H9 (cell line): ENCODE measurements at regions not wholly inside any gene's neighbourhood (a gene's known extent, or its start where the extent isn't known, plus 50 kb on each side); places are given as distances from the start of the nearest gene placed in this dataset.

Experiments
- DNase-seq: peaks from one replicate; pipeline ENCODE4 v3.0.0-alpha.2; 2017
- H2AFZ ChIP-seq: one replicate; pipeline ENCODE4 v1.6.1; 2013; ENCODE audit warnings: mild to moderate bottlenecking, low read length, control low read depth, moderate library complexity
- H2AK5ac ChIP-seq: 2 replicates; pipeline ENCODE4 v1.6.1; 2013; ENCODE audit warnings: low read length, control low read depth, mixed read lengths; ENCODE audit not compliant: insufficient read length
- H2BK120ac ChIP-seq: one replicate; pipeline ENCODE4 v1.6.1; 2013; ENCODE audit warnings: low read depth, mild to moderate bottlenecking, low read length, control low read depth, inconsistent platforms; ENCODE audit not compliant: poor library complexity, severe bottlenecking
- H2BK12ac ChIP-seq: 2 replicates; pipeline ENCODE4 v1.6.1; 2013; ENCODE audit warnings: low read length, control low read depth, mixed read lengths, low read depth; ENCODE audit not compliant: insufficient read length
- H2BK15ac ChIP-seq: 2 replicates; pipeline ENCODE4 v1.6.1; 2013; ENCODE audit warnings: low read depth, low read length, control low read depth
- H2BK20ac ChIP-seq: one replicate; pipeline ENCODE4 v1.6.1; 2013; ENCODE audit warnings: low read depth, mild to moderate bottlenecking, low read length, control low read depth, inconsistent platforms; ENCODE audit not compliant: poor library complexity, severe bottlenecking
- H2BK5ac ChIP-seq: 2 replicates; pipeline ENCODE4 v1.6.1; 2013; ENCODE audit warnings: low read length, control low read depth, mixed read lengths; ENCODE audit not compliant: insufficient read length
- H3K14ac ChIP-seq: 2 replicates; pipeline ENCODE4 v1.6.1; 2013; ENCODE audit warnings: low read length, control low read depth; ENCODE audit not compliant: insufficient read depth
- H3K18ac ChIP-seq: 2 replicates; pipeline ENCODE4 v1.6.1; 2013; ENCODE audit warnings: low read depth, mild to moderate bottlenecking, mixed read lengths, low read length, control low read depth; ENCODE audit not compliant: insufficient read length
- H3K23ac ChIP-seq: 2 replicates; pipeline ENCODE4 v1.6.1; 2013; ENCODE audit warnings: low read length, control low read depth, mixed read lengths, low read depth; ENCODE audit not compliant: insufficient read length
- H3K23me2 ChIP-seq: 2 replicates; pipeline ENCODE4 v1.6.1; 2013; ENCODE audit warnings: low read depth, mild to moderate bottlenecking, mixed read lengths, low read length, control low read depth; ENCODE audit not compliant: insufficient read length, poor library complexity, severe bottlenecking
- H3K27ac ChIP-seq: 2 replicates; pipeline ENCODE4 v1.5.1; 2013; ENCODE audit warnings: low read length, control low read depth, mixed read lengths, low read depth; ENCODE audit not compliant: insufficient read length
- H3K27me3 ChIP-seq: 2 replicates; pipeline ENCODE4 v1.6.1; 2013; ENCODE audit warnings: low read length, control low read depth, inconsistent platforms; ENCODE audit not compliant: insufficient read depth
- H3K4ac ChIP-seq: 2 replicates; pipeline ENCODE4 v1.6.1; 2013; ENCODE audit warnings: low read depth, mild to moderate bottlenecking, control low read depth, inconsistent platforms, low read length, moderate library complexity
- H3K4me1 ChIP-seq: 2 replicates; pipeline ENCODE4 v1.6.1; 2013; ENCODE audit warnings: low read length, control low read depth, inconsistent platforms; ENCODE audit not compliant: insufficient read depth
- H3K4me2 ChIP-seq: 2 replicates; pipeline ENCODE4 v1.6.1; 2013; ENCODE audit warnings: low read length, control low read depth, mixed read lengths; ENCODE audit not compliant: insufficient read length, insufficient read depth
- H3K56ac ChIP-seq: 2 replicates; pipeline ENCODE4 v1.6.1; 2013; ENCODE audit warnings: low read depth, mild to moderate bottlenecking, mixed read lengths, low read length, control low read depth; ENCODE audit not compliant: insufficient read length
- H3K79me1 ChIP-seq: 2 replicates; pipeline ENCODE4 v1.6.1; 2013; ENCODE audit warnings: low read depth, mild to moderate bottlenecking, moderate library complexity, low read length, control low read depth, inconsistent platforms; ENCODE audit not compliant: insufficient read depth, poor library complexity, severe bottlenecking
- H3K79me2 ChIP-seq: 2 replicates; pipeline ENCODE4 v1.6.1; 2013; ENCODE audit warnings: low read length, control low read depth, inconsistent platforms; ENCODE audit not compliant: insufficient read depth
- H3K9ac ChIP-seq: 2 replicates; pipeline ENCODE4 v1.6.1; 2013; ENCODE audit warnings: low read length, control low read depth, mixed read lengths; ENCODE audit not compliant: insufficient read length; ENCODE audit errors: extremely low read depth
- H3K9me3 ChIP-seq: one replicate; pipeline ENCODE4 v1.6.1; 2013; ENCODE audit warnings: low read depth, low read length, inconsistent platforms; ENCODE audit not compliant: control insufficient read depth
- H3T11ph ChIP-seq: one replicate; pipeline ENCODE4 v1.6.1; 2013; ENCODE audit warnings: mild to moderate bottlenecking, low read length, control low read depth, inconsistent platforms
- H4K20me1 ChIP-seq: one replicate; pipeline ENCODE4 v1.6.1; 2013; ENCODE audit not compliant: control insufficient read depth, insufficient read length, insufficient read depth
- H4K5ac ChIP-seq: 2 replicates; pipeline ENCODE4 v1.6.1; 2013; ENCODE audit warnings: low read depth, mild to moderate bottlenecking, mixed read lengths, low read length, control low read depth; ENCODE audit not compliant: insufficient read length
- H4K8ac ChIP-seq: replicated peaks from 2 replicates; pipeline ENCODE4 v1.6.1; 2013; ENCODE audit warnings: low read length, control low read depth, mixed read lengths, low read depth; ENCODE audit not compliant: insufficient read length
- H4K91ac ChIP-seq: 2 replicates; pipeline ENCODE4 v1.6.1; 2013; ENCODE audit warnings: low read depth, mild to moderate bottlenecking, moderate library complexity, mixed read lengths, low read length, control low read depth; ENCODE audit not compliant: insufficient read length
- H3K27ac Mint-ChIP-seq, 3 experiments: 2 replicates in 2 of 3; 3 replicates in 1 of 3; pipeline ENCODE4 v1.8.0; 2020 to 2021; ENCODE audit warnings: mixed read lengths in 3 of 3, mild to moderate bottlenecking in 1 of 3, moderate library complexity in 1 of 3
- H3K27me3 Mint-ChIP-seq: 2 replicates; pipeline ENCODE4 v1.8.0; 2021; ENCODE audit warnings: low read depth, mild to moderate bottlenecking, moderate library complexity, mixed read lengths
- H3K36me3 Mint-ChIP-seq, 3 experiments: 2 replicates in 2 of 3; 3 replicates in 1 of 3; pipeline ENCODE4 v1.8.0; 2020 to 2021; ENCODE audit warnings: low read depth in 3 of 3, mixed read lengths in 3 of 3; ENCODE audit not compliant: insufficient read depth in 1 of 3
- H3K4me1 Mint-ChIP-seq, 2 experiments: 2 replicates each; pipeline ENCODE4 v1.8.0; 2020; ENCODE audit warnings: mixed read lengths in 2 of 2
- H3K4me3 Mint-ChIP-seq, 2 experiments: 2 replicates in 1 of 2; 3 replicates in 1 of 2; pipeline ENCODE4 v1.8.0; 2020 to 2021; ENCODE audit warnings: mild to moderate bottlenecking in 2 of 2, mixed read lengths in 2 of 2, moderate library complexity in 1 of 2
- H3K9me3 Mint-ChIP-seq, 2 experiments: 2 replicates in 1 of 2; 3 replicates in 1 of 2; pipeline ENCODE4 v1.8.0; 2020; ENCODE audit warnings: mild to moderate bottlenecking in 2 of 2, mixed read lengths in 2 of 2, moderate library complexity in 1 of 2
- CTCF ChIP-seq: fragments of 200-600 bp; sonication (generic); conservative IDR thresholded peaks from 3 replicates; pipeline ENCODE4 v1.8.0; 2021; ENCODE audit warnings: antibody characterized with exemption, mild to moderate bottlenecking
- WGBS: extraction: QIAGEN DNeasy Blood & Tissue Kit; methylation state at CpG from one replicate; pipeline ENCODE4 v1.1.7; 2013; ENCODE audit warnings: missing lambda C conversion rate, low lambda C conversion rate, mixed read lengths; ENCODE audit not compliant: insufficient read length; ENCODE audit errors: extremely low coverage; 5-methylcytosine and 5-hydroxymethylcytosine counted together

- H3K9me3 Mint-ChIP-seq = peaks cover 4 to 11% of the 10 kb centered on the region in 2 experiments
- H3K27ac Mint-ChIP-seq = peak overlapping the region in 1 of 3 experiments; percentile 79; a peak in 1 of 7 replicates
- H3K27me3 Mint-ChIP-seq = no peaks in the 10 kb centered on the region
- Histone ChIP-seq H2AK5ac (no peak overlapping the region), H3K79me1 (no peaks in the 10 kb centered on the region), H2BK12ac (no peak overlapping the region), H3K18ac (no peak overlapping the region), H3K27me3 (no peaks in the 10 kb centered on the region), H4K20me1 (no peaks in the 10 kb centered on the region), H3K27ac (no peak overlapping the region), H4K5ac (no peak overlapping the region), H3K14ac (no peak overlapping the region), H2BK20ac (no peak overlapping the region), H3K9me3 (peaks cover 3% of the 10 kb centered on the region), H3K4me1 (no peaks in the 10 kb centered on the region; the same call in 1 of the 2 replicates), H2AFZ (peak overlapping the region; percentile 77), H3K56ac (no peak overlapping the region), H2BK15ac (no peak overlapping the region), H3K4me2 (no peak overlapping the region), H4K91ac (no peak overlapping the region), H2BK5ac (no peak overlapping the region), H3K4ac (no peak overlapping the region), H3K79me2 (no peaks in the 10 kb centered on the region), H3K23ac (no peak overlapping the region), H3K9ac (no peak overlapping the region), H3T11ph (no peak overlapping the region), H4K8ac (no peak overlapping the region), H3K23me2 (no peaks in the 10 kb centered on the region), H2BK120ac (no peak overlapping the region)
- H3K36me3 Mint-ChIP-seq = peaks cover 4 to 11% (median 6%) of the 10 kb centered on the region in 3 experiments; a peak in 6 of 7 replicates
- peaks cover 22 to 29% of the 10 kb centered on the region in 2 experiments for H3K4me1 Mint-ChIP-seq
- H3K4me3 Mint-ChIP-seq = peak overlapping the region in 1 of 2 experiments; percentile 52; a peak in 1 of 5 replicates
- no CpG with 5 or more reads among the region's 1 CpG for WGBS
- TF ChIP-seq CTCF = no peak
- DNase-seq = no peak
Measured at GRCh38 chr5:125575171-125575890, 828.9 kb upstream of the ZNF608 start.
